ENCODE measurements at regions not wholly inside any gene's neighbourhood (a gene's known extent, or its start where the extent isn't known, plus 50 kb on each side); places are given as distances from the start of the nearest gene placed in this dataset.

- TF ChIP-seq ATF7 (IDR thresholded peaks at IDR 0.05; ENCODE audit: low read depth) (no peak), ESRRA (IDR thresholded peaks at IDR 0.05; ENCODE audit: low read length) (no peak), ATF2 (IDR thresholded peaks at IDR 0.05; ENCODE audit: low read length) (no peak)
Observed at GRCh38 chr16:60217787-60218186, 1483.7 kb upstream of the GOT2 start.
